ENCODE measurements at regions not wholly inside any gene's neighbourhood (a gene's known extent, or its start where the extent isn't known, plus 50 kb on each side); places are given as distances from the start of the nearest gene placed in this dataset.
"Not testable (repeated sequence)": the region's sequence is repeated elsewhere in the genome, so short reads cannot be mapped to it uniquely, and the experiment has no call there.

- DNase-seq (ENCODE audit: low read depth), result no peak
- TF ChIP-seq MAX (IDR thresholded peaks at IDR 0.05; ENCODE audit: low read depth, low read length), result no peak
- no peak overlapping the region for H3K4me3 ChIP-seq (ENCODE audit: low read depth, low read length)
Measured at GRCh38 chr2:77640924-77641323, 118.7 kb upstream of the LRRTM4 start.

GRCh38 chr2:77642339-77642738, 120.2 kb upstream of the LRRTM4 start:
- no peak for DNase-seq (ENCODE audit: low read depth)
- no peak overlapping the region for H3K4me3 ChIP-seq (ENCODE audit: low read depth, low read length)
- TF ChIP-seq POLR2A (IDR thresholded peaks at IDR 0.05; ENCODE audit: extremely low read depth, insufficient read length), result no peak
- no peak for TF ChIP-seq CTCF (IDR thresholded peaks at IDR 0.05; ENCODE audit: low read depth, low read length)
- no peak for TF ChIP-seq MAX (IDR thresholded peaks at IDR 0.05; ENCODE audit: low read depth, low read length)
- no peak for TF ChIP-seq MYC (IDR thresholded peaks at IDR 0.05; ENCODE audit: low read depth, low read length)

GRCh38 chr2:77649856-77650255, 127.7 kb upstream of the LRRTM4 start:
- no peak overlapping the region for H3K4me3 ChIP-seq (ENCODE audit: low read depth, low read length)
- TF ChIP-seq POLR2A (IDR thresholded peaks at IDR 0.05; ENCODE audit: extremely low read depth, insufficient read length), result no peak
- no peak for TF ChIP-seq MAX (IDR thresholded peaks at IDR 0.05; ENCODE audit: low read depth, low read length)
- TF ChIP-seq CTCF (IDR thresholded peaks at IDR 0.05; ENCODE audit: low read depth, low read length), result no peak
- no peak for TF ChIP-seq MYC (IDR thresholded peaks at IDR 0.05; ENCODE audit: low read depth, low read length)
- DNase-seq (ENCODE audit: low read depth), result no peak

GRCh38 chr2:77652499-77652898, 130.3 kb upstream of the LRRTM4 start:
- H3K4me3 ChIP-seq (ENCODE audit: low read depth, low read length), result no peak overlapping the region
- no peak for DNase-seq (ENCODE audit: low read depth)
- TF ChIP-seq CTCF (IDR thresholded peaks at IDR 0.05; ENCODE audit: low read depth, low read length) (no peak), MAX (IDR thresholded peaks at IDR 0.05; ENCODE audit: low read depth, low read length) (no peak), MYC (IDR thresholded peaks at IDR 0.05; ENCODE audit: low read depth, low read length) (no peak), POLR2A (IDR thresholded peaks at IDR 0.05; ENCODE audit: extremely low read depth, insufficient read length) (no peak)

GRCh38 chr2:77664491-77664890, 142.3 kb upstream of the LRRTM4 start:
- no peak for TF ChIP-seq MAX (IDR thresholded peaks at IDR 0.05; ENCODE audit: low read depth, low read length)
- no peak for TF ChIP-seq POLR2A (IDR thresholded peaks at IDR 0.05; ENCODE audit: extremely low read depth, insufficient read length)
- TF ChIP-seq MYC (IDR thresholded peaks at IDR 0.05; ENCODE audit: low read depth, low read length), result no peak
- TF ChIP-seq CTCF (IDR thresholded peaks at IDR 0.05; ENCODE audit: low read depth, low read length), result no peak
- no peak overlapping the region for H3K4me3 ChIP-seq (ENCODE audit: low read depth, low read length)
- DNase-seq (ENCODE audit: low read depth), result no peak

- no peak for DNase-seq (ENCODE audit: low read depth)
- no peak overlapping the region for H3K4me3 ChIP-seq (ENCODE audit: low read depth, low read length)
- TF ChIP-seq MAX (IDR thresholded peaks at IDR 0.05; ENCODE audit: low read depth, low read length) (no peak), POLR2A (IDR thresholded peaks at IDR 0.05; ENCODE audit: extremely low read depth, insufficient read length) (no peak), MYC (IDR thresholded peaks at IDR 0.05; ENCODE audit: low read depth, low read length) (no peak), CTCF (IDR thresholded peaks at IDR 0.05; ENCODE audit: low read depth, low read length) (no peak)
Measured at GRCh38 chr2:77666251-77666980, 144.2 kb upstream of the LRRTM4 start.

GRCh38 chr2:77684543-77685319, 162.6 kb upstream of the LRRTM4 start:
- H3K4me3 ChIP-seq (ENCODE audit: low read depth, low read length); DNase-seq (ENCODE audit: low read depth): not testable (repeated sequence)

Measured in NB4 (cell line).